ENCODE measurements at regions not wholly inside any gene's neighbourhood (a gene's known extent, or its start where the extent isn't known, plus 50 kb on each side); places are given as distances from the start of the nearest gene placed in this dataset.
A peak's percentile ranks its signal among the peaks of the same experiment; 100 is the strongest.

GRCh38 chr22:44386386-44387035 lies 73.8 kb upstream of the SHISAL1 start:
- DNase-seq = no peak

- no peak for DNase-seq
These were observed 73.0 kb upstream of the SHISAL1 start for GRCh38 chr22:44385781-44386180.

GRCh38 chr22:44385296-44385610 lies 72.5 kb upstream of the SHISAL1 start:
- no peak for DNase-seq

DNA sequence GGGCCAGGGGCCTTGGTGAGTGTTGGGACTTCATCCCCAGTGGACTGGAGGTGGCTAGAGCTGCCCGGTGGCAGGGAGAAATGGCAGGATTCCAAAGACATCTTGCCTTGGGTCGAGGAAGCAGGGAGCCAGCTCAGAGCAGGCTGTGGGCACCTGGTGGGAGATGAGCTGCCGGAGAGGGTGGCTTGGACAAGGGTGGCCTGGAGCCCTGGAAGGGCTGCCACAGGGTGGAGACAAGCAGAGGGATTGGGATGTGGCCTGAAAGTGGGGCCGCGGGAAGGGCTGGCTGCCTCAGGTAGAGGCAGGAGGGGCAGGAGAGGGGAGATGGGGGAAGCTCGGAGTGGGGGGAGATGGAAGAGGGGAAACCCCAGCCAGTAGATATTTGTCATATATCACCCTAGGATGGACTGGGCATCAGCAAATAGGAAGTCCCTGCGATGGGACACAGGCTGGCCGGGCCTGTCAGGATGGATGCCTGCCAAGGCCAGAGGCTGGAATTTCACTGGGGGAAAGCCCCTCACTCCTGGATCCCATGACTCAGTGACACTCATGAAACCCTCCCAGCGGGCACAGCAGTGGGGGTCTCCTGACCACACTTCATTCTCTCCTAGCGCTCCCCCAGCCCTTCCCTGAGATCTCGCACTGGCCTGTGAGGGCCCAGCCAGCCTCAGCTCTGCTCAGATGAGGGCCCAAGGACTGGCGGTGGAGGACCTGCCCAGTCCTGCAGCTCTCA lies 72.0 kb upstream of the SHISAL1 start:
- no peak for DNase-seq

- DNase-seq = no peak
These were observed 71.2 kb upstream of the SHISAL1 start for GRCh38 chr22:44383652-44384562.

DNA sequence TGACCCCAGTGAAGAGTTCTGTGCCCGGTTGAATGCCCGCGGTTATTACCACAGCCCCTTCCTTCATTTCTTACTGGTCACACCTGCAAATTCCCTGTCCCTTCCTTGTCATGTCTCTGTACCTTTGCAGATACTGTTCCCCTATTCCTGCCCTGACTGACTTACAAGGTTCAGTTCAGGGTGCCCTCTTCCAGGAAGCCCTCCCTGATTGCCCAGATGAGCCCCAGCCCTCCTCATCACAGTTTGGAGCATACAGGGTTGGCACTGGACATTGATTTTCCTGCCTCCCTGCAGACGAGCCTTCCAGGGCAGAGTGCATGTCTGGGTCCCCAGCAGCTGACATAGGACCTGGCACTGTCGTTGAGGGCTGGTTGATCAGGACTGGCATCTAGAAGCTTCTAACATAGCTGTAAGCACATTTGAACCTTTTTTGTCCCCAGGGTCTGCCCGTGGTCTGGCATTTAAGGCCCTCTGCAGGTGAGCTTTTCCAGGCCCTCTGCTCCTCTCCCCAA lies 70.4 kb upstream of the SHISAL1 start:
- DNase-seq = no peak

GRCh38 chr22:44382116-44383038 lies 69.6 kb upstream of the SHISAL1 start:
- DNase-seq = no peak

- DNase-seq = no peak
These were observed 69.0 kb upstream of the SHISAL1 start for GRCh38 chr22:44381761-44382115.

- DNase-seq = peak; percentile 61
These were observed 68.2 kb upstream of the SHISAL1 start for GRCh38 chr22:44380756-44381486.

DNA sequence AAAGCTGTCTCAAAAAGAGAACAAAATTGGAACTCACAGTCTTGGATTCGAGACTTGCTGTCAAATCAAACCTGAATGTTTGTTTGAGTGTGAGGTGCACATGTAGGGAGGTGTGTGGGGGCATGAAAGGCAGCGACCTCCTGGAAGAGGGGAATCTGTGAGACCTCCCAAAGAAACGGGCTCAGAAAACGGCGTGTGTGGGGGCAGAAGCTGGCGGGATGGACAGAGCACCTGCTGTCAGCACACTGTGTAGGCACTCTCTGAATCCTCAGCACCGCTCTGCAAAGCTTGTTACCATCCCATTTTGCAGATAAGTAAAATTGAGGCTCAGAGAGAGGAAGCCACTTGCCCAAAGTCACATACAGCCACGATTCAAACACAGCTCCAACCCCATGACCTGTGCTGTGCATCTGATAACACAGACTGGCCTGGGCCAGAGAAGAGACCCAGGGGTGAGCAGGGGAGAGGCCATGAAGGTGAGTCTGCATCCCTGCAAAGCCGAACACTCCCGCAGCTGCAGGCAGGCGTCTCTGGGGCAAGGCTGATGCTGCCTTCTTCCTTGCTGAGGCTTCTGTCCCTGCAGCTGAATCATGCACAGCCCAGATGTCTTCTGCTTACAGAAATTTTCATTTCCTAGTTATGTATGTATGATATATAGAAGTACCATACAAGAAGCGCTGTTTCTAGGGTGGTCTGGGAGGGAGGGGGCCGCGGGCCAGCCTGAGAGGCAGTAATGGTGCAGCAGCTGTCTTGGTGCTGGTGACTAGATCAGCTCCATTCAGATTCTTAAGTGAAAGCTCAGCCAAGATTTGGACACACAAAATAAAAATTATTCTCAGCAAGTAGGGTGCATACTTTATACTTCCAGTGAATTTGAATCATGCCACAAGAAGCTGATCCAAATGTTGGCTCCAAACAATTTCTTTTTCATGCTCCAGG lies 67.3 kb upstream of the SHISAL1 start:
- DNase-seq = peak; percentile 36

DNA sequence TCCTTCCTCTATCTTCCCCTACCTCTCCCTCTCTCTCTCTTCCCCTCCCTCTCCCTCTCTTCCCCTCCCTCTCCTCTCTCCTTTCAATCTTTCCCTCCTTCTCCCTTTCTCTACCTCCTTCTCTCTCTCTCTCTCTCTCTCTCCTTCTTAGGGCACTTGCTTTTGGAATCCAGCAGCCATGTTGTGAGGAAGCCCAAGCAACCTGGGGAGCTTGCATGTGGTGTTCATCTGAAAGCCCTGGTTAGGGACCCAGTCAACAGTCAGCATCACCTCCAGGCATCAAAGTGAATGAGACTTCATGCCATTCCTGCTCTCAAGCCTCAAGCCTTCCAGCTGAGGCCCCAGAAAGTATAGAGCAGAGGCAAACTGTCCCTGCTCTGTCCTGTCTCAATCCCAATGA lies 65.6 kb upstream of the SHISAL1 start:
- peak; percentile 1 for DNase-seq

GRCh38 chr22:44375451-44375850 lies 62.7 kb upstream of the SHISAL1 start:
- DNase-seq = no peak

DNA sequence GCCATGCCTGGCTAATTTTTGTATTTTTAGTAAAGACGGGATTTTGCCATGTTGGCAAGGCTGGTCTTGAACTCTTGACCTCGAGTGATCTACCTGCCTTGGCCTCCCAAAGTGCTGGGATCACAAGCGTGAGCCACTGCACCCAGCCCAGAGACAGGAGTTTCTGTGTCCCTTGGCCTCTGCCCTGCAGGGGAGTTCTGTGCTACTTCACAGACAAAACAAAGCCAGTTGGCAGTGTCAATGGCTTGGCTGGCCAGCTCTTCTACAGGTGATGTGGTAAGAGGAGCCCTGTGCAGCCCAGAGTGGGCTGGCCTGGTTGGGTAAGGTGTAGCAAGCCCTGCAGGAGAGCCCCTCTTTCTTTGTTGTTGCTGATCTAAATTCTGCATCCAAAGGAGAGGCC lies 60.5 kb upstream of the SHISAL1 start:
- DNase-seq = no peak

- DNase-seq = peak; percentile 11
These were observed 59.9 kb upstream of the SHISAL1 start for GRCh38 chr22:44372611-44373010.

DNA sequence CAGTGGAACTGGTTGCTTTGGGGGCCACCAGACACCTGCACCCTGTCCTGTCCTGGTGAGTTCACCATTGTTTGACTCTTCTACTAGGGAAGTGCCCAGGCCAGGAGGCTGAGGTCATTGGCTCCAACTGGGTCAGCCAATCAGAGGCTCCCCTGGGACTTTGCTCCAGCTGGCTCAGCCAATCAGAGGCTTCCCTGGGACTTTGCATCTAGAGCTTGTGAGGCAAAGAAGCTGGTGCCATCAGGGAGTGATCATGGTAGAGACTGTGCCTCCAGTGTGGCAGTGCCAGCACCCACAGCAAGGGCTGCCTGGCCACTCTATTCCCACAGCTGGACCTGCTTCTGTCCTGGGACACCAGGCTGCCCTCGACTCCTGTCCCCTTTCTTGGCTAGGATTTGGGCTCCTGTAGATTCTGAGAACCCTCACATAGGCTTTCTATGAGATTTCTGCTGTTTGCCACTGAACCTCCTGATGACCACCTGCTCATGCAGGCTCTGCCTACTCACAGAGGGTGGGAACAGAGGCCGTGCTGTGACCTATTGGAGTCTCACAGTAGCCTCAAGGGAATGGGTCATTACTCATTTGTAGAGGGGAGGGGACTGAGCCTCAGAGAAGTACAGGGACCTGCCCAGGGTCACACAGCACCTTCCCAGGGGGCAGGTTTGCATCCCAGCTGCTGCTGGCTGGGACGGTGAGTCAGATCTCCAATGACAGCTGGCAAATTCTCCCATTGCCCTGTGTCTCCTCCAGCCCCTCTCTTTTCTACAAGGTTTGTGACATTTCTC lies 59.2 kb upstream of the SHISAL1 start:
- DNase-seq = peak; percentile 9

DNA sequence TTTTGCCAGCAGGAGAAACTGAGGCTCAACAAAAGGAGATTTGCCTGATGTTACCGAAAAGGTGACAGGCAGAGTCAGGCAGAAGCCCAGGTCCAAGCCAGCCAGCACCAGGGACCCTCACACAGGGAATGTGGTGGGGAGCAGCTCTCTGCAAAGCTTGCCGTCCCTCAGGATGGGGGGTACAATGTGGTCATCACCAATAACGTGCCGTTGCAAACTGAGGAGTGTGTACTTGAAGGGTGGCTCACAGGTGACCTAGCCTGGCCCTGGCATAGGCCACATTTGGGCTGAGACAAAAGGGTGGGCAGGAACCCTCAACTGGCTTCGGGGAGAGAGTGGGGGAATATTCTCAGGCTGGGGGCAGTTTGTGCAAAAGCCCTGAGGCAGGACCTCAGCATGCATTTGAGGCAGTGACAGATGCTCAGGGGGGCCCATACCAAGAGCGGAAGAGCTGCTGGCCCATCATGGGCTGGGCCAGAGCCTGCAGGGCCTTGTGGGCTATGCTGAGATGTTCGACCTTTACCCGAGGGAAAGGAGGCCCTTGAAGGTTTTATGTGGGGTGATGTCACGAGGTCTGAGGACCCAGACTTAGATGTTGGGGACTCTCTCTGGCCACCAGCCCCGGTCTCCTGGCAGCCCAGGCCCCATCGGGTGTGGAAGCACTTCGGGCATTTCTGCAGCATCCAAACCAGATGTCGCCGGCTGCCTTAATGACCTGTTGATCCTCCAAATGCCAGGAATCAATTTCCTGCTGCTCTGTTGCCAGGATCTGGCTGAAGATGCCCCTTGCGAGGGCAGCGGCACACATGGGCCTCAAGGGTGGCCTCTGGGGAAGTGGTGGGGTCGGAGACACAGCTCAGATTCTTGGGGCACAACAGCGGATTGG lies 57.4 kb upstream of the SHISAL1 start:
- peak; percentile 20 for DNase-seq

DNA sequence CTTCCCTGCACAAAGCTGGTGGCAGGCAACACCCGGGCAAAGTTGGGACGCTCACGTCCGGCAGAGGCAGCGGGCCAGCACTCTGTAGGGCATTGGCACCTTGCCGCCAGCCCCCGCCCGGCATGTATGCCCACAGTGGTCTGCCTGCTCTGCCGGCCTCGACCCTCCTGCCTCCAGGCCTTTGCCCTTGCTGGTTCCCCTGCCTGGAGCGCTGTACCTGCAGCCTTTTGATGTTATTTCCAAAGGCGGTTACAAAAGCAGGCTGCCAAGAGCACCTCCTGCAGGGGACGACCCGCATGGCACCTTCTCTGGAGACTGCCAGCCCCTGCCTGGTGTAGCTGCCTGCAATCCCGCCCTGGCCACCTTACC lies 56.5 kb upstream of the SHISAL1 start:
- no peak for DNase-seq

DNA sequence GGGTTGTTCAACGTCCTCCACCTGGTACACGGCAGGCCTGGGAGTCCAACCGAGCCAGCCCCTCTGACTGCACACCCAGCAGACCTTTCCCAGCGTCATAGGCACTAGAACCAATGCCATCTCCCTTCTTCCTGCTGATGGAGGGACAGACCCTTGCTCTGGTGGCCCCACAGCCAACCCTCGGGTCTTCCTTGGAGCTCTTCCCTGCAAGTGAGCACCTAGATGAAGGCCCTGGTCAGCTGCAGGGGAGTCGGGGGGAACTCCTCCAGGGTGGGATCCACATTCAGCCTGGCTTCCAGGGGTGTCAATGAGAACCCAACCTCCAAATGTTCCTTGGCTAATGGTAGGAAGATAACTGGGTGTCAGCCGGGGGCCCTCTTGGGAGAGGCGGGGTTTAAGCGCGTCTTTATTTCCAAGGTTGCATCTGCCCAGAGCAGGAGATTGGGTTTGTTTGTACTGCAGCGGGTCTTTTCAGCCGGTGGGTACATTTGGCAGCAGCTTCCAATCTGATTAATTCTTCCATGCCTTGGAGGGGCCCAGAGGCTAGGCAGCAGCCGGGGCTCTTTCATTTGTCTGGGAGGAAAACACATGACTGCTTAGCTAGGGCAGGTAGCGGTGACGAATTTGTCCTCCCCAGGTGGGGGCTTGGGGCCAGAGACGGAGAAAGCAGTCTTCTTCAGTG lies 56.0 kb upstream of the SHISAL1 start:
- DNase-seq = peak; percentile 12

Data from femur (tissue), 1 donor.